ENCODE measurements at regions not wholly inside any gene's neighbourhood (a gene's known extent, or its start where the extent isn't known, plus 50 kb on each side); places are given as distances from the start of the nearest gene placed in this dataset.

- no peak for DNase-seq
These were observed 200.3 kb upstream of the FAM83B start for GRCh38 chr6:54646069-54646950.

GRCh38 chr6:54646951-54647664, 199.5 kb upstream of the FAM83B start:
- DNase-seq, result no peak

- no peak for DNase-seq
These were observed 192.2 kb upstream of the FAM83B start for GRCh38 chr6:54654381-54654780.

GRCh38 chr6:54655162-54655561, 191.4 kb upstream of the FAM83B start:
- DNase-seq, result peak; percentile 20

- DNase-seq, result no peak
These were observed 181.3 kb upstream of the FAM83B start for GRCh38 chr6:54665278-54665677.

- no peak for DNase-seq
These were observed 166.0 kb upstream of the FAM83B start for GRCh38 chr6:54680531-54680930.

- no peak for DNase-seq
These were observed 165.3 kb upstream of the FAM83B start for GRCh38 chr6:54681267-54681666.

GRCh38 chr6:54681987-54682386, 164.6 kb upstream of the FAM83B start:
- no peak for DNase-seq

GRCh38 chr6:54689620-54690019, 157.0 kb upstream of the FAM83B start:
- DNase-seq, result no peak

- no peak for DNase-seq
These were observed 156.0 kb upstream of the FAM83B start for GRCh38 chr6:54690596-54690995.

GRCh38 chr6:54694928-54695532, 151.5 kb upstream of the FAM83B start:
- no peak for DNase-seq

GRCh38 chr6:54695815-54696214, 150.8 kb upstream of the FAM83B start:
- DNase-seq, result no peak

- DNase-seq, result no peak
These were observed 149.1 kb upstream of the FAM83B start for GRCh38 chr6:54697424-54697823.

GRCh38 chr6:54698974-54699373, 147.6 kb upstream of the FAM83B start:
- DNase-seq, result no peak

GRCh38 chr6:54700158-54700557, 146.4 kb upstream of the FAM83B start:
- DNase-seq, result no peak

GRCh38 chr6:54702772-54703171, 143.8 kb upstream of the FAM83B start:
- no peak for DNase-seq

GRCh38 chr6:54706391-54706790, 140.2 kb upstream of the FAM83B start:
- no peak for DNase-seq

- no peak for DNase-seq
These were observed 139.5 kb upstream of the FAM83B start for GRCh38 chr6:54706844-54707605.

GRCh38 chr6:54710456-54710855, 136.1 kb upstream of the FAM83B start:
- DNase-seq, result no peak

GRCh38 chr6:54716010-54716409, 130.6 kb upstream of the FAM83B start:
- no peak for DNase-seq

GRCh38 chr6:54716877-54717276, 129.7 kb upstream of the FAM83B start:
- DNase-seq, result no peak

- peak; percentile 63 for DNase-seq
These were observed 128.6 kb upstream of the FAM83B start for GRCh38 chr6:54717849-54718455.

Data from left kidney (tissue), 1 donor.